ENCODE measurements at regions not wholly inside any gene's neighbourhood (a gene's known extent, or its start where the extent isn't known, plus 50 kb on each side); places are given as distances from the start of the nearest gene placed in this dataset.

DNA sequence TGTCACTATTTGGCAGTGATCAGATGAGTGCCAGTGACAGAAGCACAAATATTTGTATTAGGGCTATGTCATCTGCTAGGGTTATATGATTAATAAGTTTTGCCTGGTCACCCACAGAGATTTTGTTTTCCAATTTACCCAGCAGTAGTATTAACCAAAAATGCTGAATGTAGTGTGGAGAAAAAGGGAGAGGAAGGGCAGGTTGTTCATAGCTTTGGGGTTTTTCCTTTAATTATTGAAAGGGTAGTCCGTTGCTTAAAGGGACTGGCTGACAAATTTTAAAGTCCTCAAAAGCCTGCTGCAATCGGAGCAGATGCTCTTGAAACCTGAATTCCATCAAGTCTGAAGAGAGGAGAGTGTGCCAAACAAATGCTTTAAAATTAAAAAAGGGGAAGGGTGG lies 237.9 kb upstream of the CCDC196 start:
- TF ChIP-seq, protein P1, sequence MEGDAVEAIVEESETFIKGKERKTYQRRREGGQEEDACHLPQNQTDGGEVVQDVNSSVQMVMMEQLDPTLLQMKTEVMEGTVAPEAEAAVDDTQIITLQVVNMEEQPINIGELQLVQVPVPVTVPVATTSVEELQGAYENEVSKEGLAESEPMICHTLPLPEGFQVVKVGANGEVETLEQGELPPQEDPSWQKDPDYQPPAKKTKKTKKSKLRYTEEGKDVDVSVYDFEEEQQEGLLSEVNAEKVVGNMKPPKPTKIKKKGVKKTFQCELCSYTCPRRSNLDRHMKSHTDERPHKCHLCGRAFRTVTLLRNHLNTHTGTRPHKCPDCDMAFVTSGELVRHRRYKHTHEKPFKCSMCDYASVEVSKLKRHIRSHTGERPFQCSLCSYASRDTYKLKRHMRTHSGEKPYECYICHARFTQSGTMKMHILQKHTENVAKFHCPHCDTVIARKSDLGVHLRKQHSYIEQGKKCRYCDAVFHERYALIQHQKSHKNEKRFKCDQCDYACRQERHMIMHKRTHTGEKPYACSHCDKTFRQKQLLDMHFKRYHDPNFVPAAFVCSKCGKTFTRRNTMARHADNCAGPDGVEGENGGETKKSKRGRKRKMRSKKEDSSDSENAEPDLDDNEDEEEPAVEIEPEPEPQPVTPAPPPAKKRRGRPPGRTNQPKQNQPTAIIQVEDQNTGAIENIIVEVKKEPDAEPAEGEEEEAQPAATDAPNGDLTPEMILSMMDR (IDR thresholded peaks at IDR 0.05): no peak
- Mint-ChIP-seq H3K36me3 (ENCODE audit: low read depth) (no peaks in the 10 kb centered on the region), H3K9me3 (ENCODE audit: low read depth) (peaks cover 7% of the 10 kb centered on the region), H3K27me3 (ENCODE audit: low read depth) (no peaks in the 10 kb centered on the region), H3K27ac (ENCODE audit: unreplicated experiment) (no peak overlapping the region), H3K4me3 (ENCODE audit: unreplicated experiment) (no peak overlapping the region), H3K4me1 (ENCODE audit: low read depth) (no peaks in the 10 kb centered on the region)
- no peak for DNase-seq (ENCODE audit: low spot score)

DNA sequence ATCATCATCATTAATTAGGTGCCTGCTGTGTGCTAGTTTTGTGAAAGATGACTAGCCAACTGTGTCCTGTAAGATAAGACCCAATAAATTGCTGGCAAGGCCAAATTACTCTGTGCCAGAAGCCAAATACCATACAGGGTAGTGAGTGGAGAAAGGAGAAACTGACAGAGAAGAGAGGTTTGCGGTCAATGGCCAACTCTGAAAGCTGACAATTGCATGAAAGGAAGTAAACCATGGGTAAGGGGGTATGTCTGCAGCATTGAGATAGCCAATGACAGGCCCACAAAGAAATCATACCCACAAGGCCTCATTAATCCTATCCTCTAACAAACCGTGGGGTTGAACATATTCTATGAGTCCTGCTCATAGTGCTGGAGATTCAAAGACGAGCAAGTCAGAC lies 236.6 kb upstream of the CCDC196 start:
- Mint-ChIP-seq H3K27me3 (ENCODE audit: low read depth) (no peaks in the 10 kb centered on the region), H3K4me1 (ENCODE audit: low read depth) (no peaks in the 10 kb centered on the region), H3K36me3 (ENCODE audit: low read depth) (no peaks in the 10 kb centered on the region), H3K27ac (ENCODE audit: unreplicated experiment) (no peak overlapping the region), H3K4me3 (ENCODE audit: unreplicated experiment) (no peak overlapping the region), H3K9me3 (ENCODE audit: low read depth) (peaks cover 7% of the 10 kb centered on the region)
- DNase-seq (ENCODE audit: low spot score): no peak
- TF ChIP-seq, protein P1 (IDR thresholded peaks at IDR 0.05): no peak

DNA sequence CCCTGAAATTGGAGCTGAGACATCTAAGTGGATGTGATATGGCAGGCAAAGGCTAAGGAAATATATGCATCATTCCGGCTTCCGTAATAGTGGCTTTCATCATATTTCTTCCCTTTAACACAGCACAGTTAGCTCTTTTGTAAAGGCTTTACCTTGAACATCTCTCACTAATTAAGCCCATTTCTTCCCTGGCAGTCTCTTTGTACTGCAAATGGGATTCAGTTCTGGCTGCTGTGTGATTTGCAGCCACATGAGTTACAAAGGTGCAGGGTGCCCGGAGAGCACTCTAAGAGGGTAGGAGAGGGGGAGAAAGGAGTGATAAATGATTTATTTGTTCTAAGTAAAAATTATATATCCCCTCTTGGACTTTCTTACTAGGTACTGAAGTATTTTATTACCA lies 232.1 kb upstream of the CCDC196 start:
- no peaks in the 10 kb centered on the region for H3K36me3 Mint-ChIP-seq (ENCODE audit: low read depth)
- H3K27ac Mint-ChIP-seq (ENCODE audit: unreplicated experiment): no peak overlapping the region
- no peak for DNase-seq (ENCODE audit: low spot score)
- H3K4me1 Mint-ChIP-seq (ENCODE audit: low read depth): no peaks in the 10 kb centered on the region
- H3K9me3 Mint-ChIP-seq (ENCODE audit: low read depth): peaks cover 7% of the 10 kb centered on the region
- H3K27me3 Mint-ChIP-seq (ENCODE audit: low read depth): no peaks in the 10 kb centered on the region
- TF ChIP-seq, protein P1 (IDR thresholded peaks at IDR 0.05): no peak
- H3K4me3 Mint-ChIP-seq (ENCODE audit: unreplicated experiment): no peak overlapping the region

DNA sequence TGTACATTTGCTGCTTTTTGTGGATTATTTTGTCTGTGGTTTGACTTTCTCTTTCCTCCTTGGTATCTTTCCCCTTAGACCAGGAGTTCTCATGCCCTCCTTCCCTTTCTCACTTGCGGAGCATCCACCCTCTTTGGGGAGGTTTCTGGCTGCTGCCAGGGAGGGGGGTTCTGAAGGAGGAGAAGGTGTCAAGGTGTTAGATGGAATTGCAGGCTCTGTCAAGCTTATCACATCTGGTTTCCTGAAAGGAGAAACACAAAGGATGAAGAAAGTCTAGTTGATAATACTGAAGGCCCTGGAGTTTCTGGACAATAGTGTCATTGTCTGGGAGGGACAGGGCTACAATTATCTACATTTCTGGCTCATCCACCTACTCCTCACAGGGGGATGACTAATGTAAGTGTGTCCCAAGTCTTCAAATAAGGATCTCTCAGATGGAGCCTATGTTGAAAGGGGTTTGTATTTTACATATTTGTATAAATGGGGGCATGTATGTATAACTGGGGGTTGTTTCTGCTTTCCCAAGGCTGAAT lies 217.3 kb upstream of the CCDC196 start:
- TF ChIP-seq, protein P1 (IDR thresholded peaks at IDR 0.05): no peak
- no peak for DNase-seq (ENCODE audit: low spot score)
- no peaks in the 10 kb centered on the region for H3K27me3 Mint-ChIP-seq (ENCODE audit: low read depth)

DNA sequence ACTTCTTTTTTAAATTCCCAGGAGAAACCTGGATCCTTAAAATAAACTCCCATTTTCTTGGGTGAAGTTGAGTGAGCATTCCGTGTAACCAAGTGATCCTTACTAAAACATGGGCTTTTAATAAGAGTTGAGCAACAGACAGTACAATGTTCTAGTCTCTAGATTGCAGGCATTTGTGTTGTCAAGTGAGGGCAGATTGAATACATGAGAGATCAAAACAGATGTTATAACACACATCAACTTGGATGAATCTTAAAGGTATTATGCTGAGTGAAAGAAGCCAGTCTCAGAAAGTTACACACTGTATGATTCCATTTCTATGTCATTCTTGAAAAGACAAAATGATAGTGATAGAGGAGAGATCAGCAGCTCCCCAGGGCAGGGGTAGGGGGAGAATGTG lies 213.9 kb upstream of the CCDC196 start:
- Mint-ChIP-seq H3K36me3 (ENCODE audit: low read depth) (no peaks in the 10 kb centered on the region), H3K4me1 (ENCODE audit: low read depth) (no peaks in the 10 kb centered on the region), H3K9me3 (ENCODE audit: low read depth) (no peaks in the 10 kb centered on the region), H3K4me3 (ENCODE audit: unreplicated experiment) (no peak overlapping the region), H3K27me3 (ENCODE audit: low read depth) (no peaks in the 10 kb centered on the region), H3K27ac (ENCODE audit: unreplicated experiment) (no peak overlapping the region)
- DNase-seq (ENCODE audit: low spot score): no peak
- TF ChIP-seq, protein P1 (IDR thresholded peaks at IDR 0.05): no peak

More for the DNA sequence above, 217.3 kb upstream of the CCDC196 start:
- Mint-ChIP-seq H3K36me3 (ENCODE audit: low read depth) (no peaks in the 10 kb centered on the region), H3K9me3 (ENCODE audit: low read depth) (no peaks in the 10 kb centered on the region), H3K4me1 (ENCODE audit: low read depth) (no peaks in the 10 kb centered on the region), H3K27ac (ENCODE audit: unreplicated experiment) (no peak overlapping the region), H3K4me3 (ENCODE audit: unreplicated experiment) (no peak overlapping the region)

Measured in chondrocyte (in vitro differentiated cells).